ENCODE measurements at regions not wholly inside any gene's neighbourhood (a gene's known extent, or its start where the extent isn't known, plus 50 kb on each side); places are given as distances from the start of the nearest gene placed in this dataset.

DNA sequence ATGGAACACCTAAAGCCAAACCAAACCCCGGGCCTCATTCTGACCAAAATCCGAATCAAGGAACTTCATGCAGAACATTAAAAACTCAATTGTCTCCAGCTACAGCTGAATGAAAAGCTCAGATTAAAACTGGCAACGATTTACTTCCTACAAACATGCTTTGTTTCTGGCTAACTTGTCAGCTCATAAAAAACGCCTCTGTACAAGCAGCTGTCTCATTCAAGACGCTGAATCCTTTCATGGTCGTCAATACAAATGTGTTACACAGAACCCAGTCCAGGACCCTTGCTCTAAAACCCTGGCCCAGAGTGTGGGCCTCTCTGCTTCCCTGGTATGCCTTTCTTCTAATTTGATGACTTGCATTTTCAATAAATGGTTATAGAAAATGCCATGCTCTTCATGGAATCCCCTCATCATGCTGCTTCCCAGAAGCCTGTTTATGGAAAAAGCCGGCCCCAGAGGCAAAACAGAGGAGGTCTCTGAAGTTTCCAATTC lies 183.1 kb downstream of the PHLDA1 start:
- TF ChIP-seq GATA2 (IDR thresholded peaks at IDR 0.05; ENCODE audit: low read depth, low read length), result no peak
- TF ChIP-seq GATA3 (IDR thresholded peaks at IDR 0.05; ENCODE audit: low read depth, low read length), result no peak

Data from SH-SY5Y (cell line).